ENCODE measurements at regions not wholly inside any gene's neighbourhood (a gene's known extent, or its start where the extent isn't known, plus 50 kb on each side); places are given as distances from the start of the nearest gene placed in this dataset.

DNA sequence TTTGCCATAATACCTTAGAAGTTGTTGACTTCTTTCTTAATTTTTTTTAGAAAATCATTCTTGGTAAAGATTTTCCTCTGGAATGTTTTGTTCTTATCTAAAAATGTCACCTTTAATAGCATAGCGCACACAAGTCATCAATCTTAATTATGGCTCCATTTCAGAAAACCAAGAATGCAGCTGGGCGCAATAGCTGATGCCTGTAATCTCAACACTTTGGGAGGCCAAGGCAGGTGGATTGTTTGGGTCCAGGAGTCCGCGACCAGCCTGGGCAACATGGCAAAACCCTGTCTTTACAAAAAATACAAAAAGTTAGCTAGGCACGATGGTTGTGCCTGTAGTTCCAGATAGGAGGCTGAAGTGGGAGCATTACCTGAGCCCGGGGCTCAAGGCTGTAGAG lies 125.6 kb upstream of the EOMES start:
- Histone ChIP-seq H3K4me1 (ENCODE audit: low read depth) (no peaks in the 10 kb centered on the region), H3K4me3 (no peak overlapping the region), H3K36me3 (no peaks in the 10 kb centered on the region), H3K27ac (no peak overlapping the region), H3K27me3 (no peaks in the 10 kb centered on the region), H3K9me3 (ENCODE audit: low read depth) (no peaks in the 10 kb centered on the region)
- TF ChIP-seq CTCF (IDR thresholded peaks at IDR 0.05; ENCODE audit: low read depth, low read length), result no peak
- DNase-seq (ENCODE audit: low read depth in 1 of 2, low spot score in 1 of 2), result no peak

DNA sequence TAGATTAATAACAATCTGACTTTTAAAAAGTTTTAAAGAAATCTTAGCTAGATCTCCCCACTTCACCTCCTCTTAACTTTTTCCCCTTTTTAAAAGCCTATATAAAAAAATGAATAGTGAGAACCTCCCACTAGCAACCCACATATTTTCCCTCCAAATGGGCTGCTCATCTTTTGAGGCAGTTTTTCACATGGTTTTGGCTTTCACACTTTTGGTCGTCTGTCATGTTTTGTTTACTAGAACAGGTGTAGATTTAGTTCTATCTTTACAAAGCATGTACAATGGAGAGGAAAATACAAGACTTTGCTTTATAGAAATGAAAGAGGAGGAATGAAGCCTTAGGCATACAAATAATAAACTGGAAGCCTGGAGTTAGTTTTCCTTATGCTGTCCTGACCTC lies 126.7 kb upstream of the EOMES start:
- no peak for DNase-seq (ENCODE audit: low read depth in 1 of 2, low spot score in 1 of 2)
- Histone ChIP-seq H3K4me3 (no peak overlapping the region), H3K36me3 (no peaks in the 10 kb centered on the region), H3K27ac (no peak overlapping the region), H3K4me1 (ENCODE audit: low read depth) (no peaks in the 10 kb centered on the region), H3K27me3 (no peaks in the 10 kb centered on the region), H3K9me3 (ENCODE audit: low read depth) (no peaks in the 10 kb centered on the region)
- no peak for TF ChIP-seq CTCF (IDR thresholded peaks at IDR 0.05; ENCODE audit: low read depth, low read length)

- no peak for TF ChIP-seq CTCF (IDR thresholded peaks at IDR 0.05; ENCODE audit: low read depth, low read length)
- Histone ChIP-seq H3K27me3 (no peaks in the 10 kb centered on the region), H3K27ac (no peak overlapping the region), H3K9me3 (ENCODE audit: low read depth) (peaks cover 2% of the 10 kb centered on the region), H3K4me1 (ENCODE audit: low read depth) (no peaks in the 10 kb centered on the region), H3K4me3 (no peak overlapping the region), H3K36me3 (no peaks in the 10 kb centered on the region)
- no peak for DNase-seq (ENCODE audit: low read depth in 1 of 2, low spot score in 1 of 2)
Measured at GRCh38 chr3:27859821-27860220, 137.7 kb upstream of the EOMES start.

GRCh38 chr3:27861046-27862036 lies 139.2 kb upstream of the EOMES start:
- no peaks in the 10 kb centered on the region for H3K4me1 ChIP-seq (ENCODE audit: low read depth)
- H3K9me3 ChIP-seq (ENCODE audit: low read depth), result peaks cover 2% of the 10 kb centered on the region
- no peak for DNase-seq (ENCODE audit: low read depth in 1 of 2, low spot score in 1 of 2)
- no peaks in the 10 kb centered on the region for H3K27me3 ChIP-seq
- H3K27ac ChIP-seq, result no peak overlapping the region
- H3K36me3 ChIP-seq, result no peaks in the 10 kb centered on the region
- no peak for TF ChIP-seq CTCF (IDR thresholded peaks at IDR 0.05; ENCODE audit: low read depth, low read length)
- no peak overlapping the region for H3K4me3 ChIP-seq

DNA sequence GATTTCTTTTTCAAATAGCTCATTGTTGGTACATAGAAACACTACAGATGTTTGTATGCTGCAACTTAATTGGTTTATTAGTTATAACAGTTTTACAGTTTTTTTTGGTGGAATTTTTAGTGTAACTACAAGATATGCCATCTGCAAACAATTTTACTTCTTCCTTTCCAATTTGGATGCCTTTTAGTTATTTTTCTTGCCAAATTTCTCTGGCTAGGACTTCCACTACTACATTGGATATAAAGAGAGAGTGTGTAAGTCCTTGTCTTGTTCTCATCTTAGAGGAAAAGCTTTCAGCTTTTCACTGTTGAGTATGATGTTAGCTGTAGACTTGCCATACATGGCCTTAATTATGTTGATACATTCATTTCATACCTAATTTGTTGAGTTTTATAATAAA lies 143.6 kb upstream of the EOMES start:
- TF ChIP-seq CTCF (IDR thresholded peaks at IDR 0.05; ENCODE audit: low read depth, low read length), result no peak
- DNase-seq (ENCODE audit: low read depth in 1 of 2, low spot score in 1 of 2), result no peak

More for the DNA sequence above, 143.6 kb upstream of the EOMES start:
- no peak overlapping the region for H3K27ac ChIP-seq
- H3K4me1 ChIP-seq (ENCODE audit: low read depth), result no peaks in the 10 kb centered on the region
- H3K36me3 ChIP-seq, result no peaks in the 10 kb centered on the region
- no peaks in the 10 kb centered on the region for H3K9me3 ChIP-seq (ENCODE audit: low read depth)
- H3K4me3 ChIP-seq, result no peak overlapping the region
- H3K27me3 ChIP-seq, result no peaks in the 10 kb centered on the region
